GM18505 (cell line): ENCODE measurements at regions not wholly inside any gene's neighbourhood (a gene's known extent, or its start where the extent isn't known, plus 50 kb on each side); places are given as distances from the start of the nearest gene placed in this dataset.

Experiments used
- ATAC-seq: cut with Tn5 transposase; IDR thresholded peaks from one replicate; pipeline ENCODE4 v1.9.1; 2021; ENCODE audit not compliant: unreplicated experiment
- POLR2A ChIP-seq: IDR thresholded peaks from 4 replicates; pipeline ENCODE4 v1.6.1; 2011; ENCODE audit warnings: borderline replicate concordance; ENCODE audit not compliant: insufficient read depth, insufficient read length; ENCODE audit errors: extremely low read depth

GRCh38 chr4:135192751-135193535, 991.4 kb upstream of the PABPC4L start:
- no peak for ATAC-seq
- TF ChIP-seq POLR2A, result no peak

DNA sequence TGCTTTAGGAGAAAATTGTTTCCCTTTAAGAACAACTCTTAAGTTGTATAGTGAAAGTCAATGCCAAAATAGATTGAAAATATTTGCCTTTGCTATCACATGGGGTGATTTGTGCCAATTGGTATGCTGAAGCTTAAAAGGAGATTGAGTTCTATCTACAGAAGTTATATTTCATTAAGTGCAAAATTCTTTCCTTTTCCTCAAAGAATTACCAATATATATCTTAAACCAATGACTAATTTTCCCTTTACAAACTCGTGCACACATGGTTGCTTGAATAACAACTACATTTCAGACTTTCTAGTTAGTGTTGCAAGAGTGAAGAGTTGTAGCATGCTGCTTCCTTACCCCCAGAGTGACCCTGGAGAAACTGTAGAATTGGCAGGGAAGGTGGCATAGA, 990.0 kb upstream of the PABPC4L start:
- TF ChIP-seq POLR2A, result no peak

DNA sequence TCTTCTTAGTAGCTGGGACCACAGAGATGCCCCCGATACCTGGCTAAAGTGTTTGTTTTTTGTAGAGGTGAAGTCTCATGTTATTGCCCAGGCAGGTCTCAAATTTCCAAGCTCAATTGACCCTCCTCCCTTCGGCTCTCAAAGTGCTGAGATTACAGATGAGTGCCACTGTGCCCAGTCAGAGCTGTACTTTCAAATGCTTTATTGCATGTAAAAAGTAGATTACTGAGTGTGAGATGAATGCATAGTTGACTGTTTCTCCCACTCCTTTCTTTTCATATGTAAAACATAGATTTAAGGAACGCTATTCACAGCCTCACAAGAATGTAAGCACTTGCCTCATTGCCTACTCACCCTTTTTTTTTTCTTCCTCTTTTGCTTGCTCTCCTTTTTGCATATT, 984.4 kb upstream of the PABPC4L start:
- no peak for TF ChIP-seq POLR2A
- no peak for ATAC-seq

More for the DNA sequence above, 990.0 kb upstream of the PABPC4L start:
- ATAC-seq, result no peak

DNA sequence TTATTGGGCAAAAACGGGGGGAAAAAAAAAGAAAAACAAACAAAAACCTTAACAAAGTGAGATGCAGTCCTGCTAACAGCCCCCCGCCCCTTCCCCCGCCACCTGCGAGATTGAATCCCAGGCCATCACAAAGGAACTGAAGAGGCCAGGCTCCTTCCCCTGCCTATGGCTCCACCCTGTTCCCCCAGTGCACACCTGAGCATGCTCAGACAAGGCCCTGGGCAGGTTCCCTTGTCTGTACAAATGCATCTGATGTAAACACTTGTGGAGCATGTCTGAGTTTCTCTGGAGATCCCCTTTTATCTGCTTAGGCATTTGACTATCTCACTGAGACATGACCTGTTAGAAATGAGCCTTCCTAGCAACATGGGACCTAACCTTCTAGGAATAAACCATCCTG, 983.7 kb upstream of the PABPC4L start:
- no peak for TF ChIP-seq POLR2A
- ATAC-seq, result no peak

DNA sequence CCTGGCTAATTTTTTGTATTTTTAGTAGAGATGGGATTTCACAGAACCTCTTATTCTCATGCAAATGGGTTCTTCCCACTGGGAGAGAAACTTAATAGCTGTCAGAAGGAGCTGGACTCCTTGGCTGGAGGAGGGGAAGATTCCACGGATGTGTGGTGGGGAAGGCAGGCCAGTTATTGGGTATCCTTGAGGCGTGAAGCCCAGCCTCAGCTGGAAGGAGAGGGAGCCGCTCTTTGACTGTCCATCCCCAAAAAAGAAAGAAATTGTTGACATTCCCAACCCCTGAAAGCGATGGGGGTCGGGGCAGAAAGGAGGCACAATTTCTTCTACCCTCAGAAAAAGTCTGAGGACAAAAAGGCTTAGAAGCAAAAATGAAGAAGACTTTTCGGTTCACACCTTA, 983.1 kb upstream of the PABPC4L start:
- no peak for ATAC-seq
- no peak for TF ChIP-seq POLR2A

GRCh38 chr4:135177321-135177720, 975.7 kb upstream of the PABPC4L start:
- TF ChIP-seq POLR2A, result no peak
- ATAC-seq, result no peak

- no peak for ATAC-seq
- no peak for TF ChIP-seq POLR2A
These were observed 965.1 kb upstream of the PABPC4L start for GRCh38 chr4:135166661-135167060.

DNA sequence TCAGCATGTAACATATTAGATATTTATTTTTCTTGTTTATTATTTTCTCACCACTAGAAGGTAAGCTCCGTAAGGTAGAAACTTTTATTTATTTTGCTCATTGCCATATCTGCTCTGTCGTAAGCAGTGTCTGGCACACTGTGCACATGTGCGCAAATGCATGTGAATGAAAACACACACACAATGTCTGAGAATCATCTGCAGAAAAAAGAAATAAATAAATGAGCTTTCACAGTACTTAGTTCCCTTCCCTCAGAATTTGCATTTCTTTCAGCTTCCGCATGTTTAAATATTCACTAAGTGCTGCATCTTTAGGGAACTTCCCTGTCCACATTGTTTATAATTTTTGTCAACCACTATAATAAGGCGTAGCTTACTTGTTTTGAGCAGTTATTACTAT, 963.0 kb upstream of the PABPC4L start:
- no peak for ATAC-seq
- TF ChIP-seq POLR2A, result no peak

DNA sequence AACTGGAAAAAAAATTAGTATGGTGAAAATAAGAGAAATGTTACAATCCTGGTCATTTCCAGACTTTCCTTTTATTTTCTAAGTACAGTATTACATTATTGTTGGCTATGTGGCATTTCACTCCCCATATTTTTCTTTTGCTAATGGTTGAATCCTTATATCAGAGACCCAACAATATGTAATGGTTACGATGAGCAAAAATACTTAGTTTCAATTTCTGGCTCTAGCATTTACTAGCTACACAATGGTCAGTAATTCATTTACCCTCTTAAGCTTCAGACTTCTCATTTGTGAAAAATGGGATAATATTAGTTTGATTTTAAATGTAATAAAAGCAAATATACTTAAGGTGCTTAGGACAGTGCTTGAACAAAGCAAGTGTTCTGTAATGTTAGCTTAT, 942.9 kb upstream of the PABPC4L start:
- ATAC-seq, result no peak

GRCh38 chr4:135124196-135124595, 922.6 kb upstream of the PABPC4L start:
- ATAC-seq, result no peak
- TF ChIP-seq POLR2A, result no peak

More for the DNA sequence above, 942.9 kb upstream of the PABPC4L start:
- no peak for TF ChIP-seq POLR2A

GRCh38 chr4:135123632-135124031, 922.0 kb upstream of the PABPC4L start:
- TF ChIP-seq POLR2A, result no peak
- ATAC-seq, result no peak

- TF ChIP-seq POLR2A, result no peak
- ATAC-seq, result no peak
These were observed 920.9 kb upstream of the PABPC4L start for GRCh38 chr4:135122457-135122856.

- TF ChIP-seq POLR2A, result no peak
- ATAC-seq, result no peak
These were observed 918.6 kb upstream of the PABPC4L start for GRCh38 chr4:135120195-135120594.

DNA sequence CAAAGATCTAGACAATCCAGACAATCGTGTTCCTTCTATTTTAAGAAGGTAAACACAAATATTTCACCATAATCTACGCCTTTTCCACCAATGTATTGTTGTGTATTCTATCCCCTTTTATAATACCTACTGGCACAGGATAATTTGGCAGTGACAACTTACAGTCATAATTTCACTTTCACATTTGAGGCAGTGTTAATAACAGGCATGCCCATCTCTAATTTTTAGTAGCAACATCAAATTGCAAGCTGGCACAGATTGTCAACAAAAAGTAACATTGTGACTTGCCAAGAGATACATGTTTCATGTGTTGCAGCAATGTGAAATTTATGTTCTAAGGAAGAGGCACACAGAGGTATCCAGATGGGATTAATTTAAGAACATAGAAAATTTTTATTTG, 912.5 kb upstream of the PABPC4L start:
- no peak for TF ChIP-seq POLR2A
- ATAC-seq, result no peak

- no peak for TF ChIP-seq POLR2A
- ATAC-seq, result no peak
These were observed 896.5 kb upstream of the PABPC4L start for GRCh38 chr4:135098061-135098460.

- no peak for TF ChIP-seq POLR2A
- ATAC-seq, result no peak
These were observed 871.8 kb upstream of the PABPC4L start for GRCh38 chr4:135073389-135073788.

GRCh38 chr4:135072553-135072952, 871.0 kb upstream of the PABPC4L start:
- ATAC-seq, result no peak

More at GRCh38 chr4:135072553-135072952, 871.0 kb upstream of the PABPC4L start:
- no peak for TF ChIP-seq POLR2A
